ENCODE measurements at regions not wholly inside any gene's neighbourhood (a gene's known extent, or its start where the extent isn't known, plus 50 kb on each side); places are given as distances from the start of the nearest gene placed in this dataset.
"Not testable (repeated sequence)": the region's sequence is repeated elsewhere in the genome, so short reads cannot be mapped to it uniquely, and the experiment has no call there.

DNA sequence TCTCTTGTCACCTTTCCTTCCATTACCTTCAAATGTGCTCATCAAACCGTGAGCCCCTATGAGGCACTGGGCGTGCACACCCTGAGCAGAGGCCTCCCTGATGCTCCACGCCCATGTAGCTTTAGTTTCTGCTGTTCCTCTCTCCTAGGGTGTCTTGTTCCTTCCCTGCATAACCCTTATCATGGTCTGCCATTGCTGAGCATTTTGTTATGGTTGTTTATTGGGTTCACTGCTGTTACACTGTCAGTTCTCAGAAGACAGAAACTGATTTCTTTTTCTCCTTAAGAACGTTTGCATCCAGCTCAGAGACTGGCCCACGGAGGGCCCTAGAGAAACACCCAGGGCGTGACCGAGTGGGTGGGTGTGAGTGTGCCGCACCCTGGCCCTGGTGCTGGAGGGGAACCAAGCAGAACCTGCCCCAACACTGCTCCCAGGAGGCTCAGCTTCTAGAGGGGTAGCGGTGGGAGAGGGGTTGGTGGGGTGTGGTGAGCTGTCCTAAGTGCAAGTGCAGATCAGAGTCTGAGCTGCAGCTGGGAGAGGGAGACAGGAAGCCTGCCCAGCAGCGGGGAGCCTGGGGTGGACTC is 61.4 kb upstream of the URI1 start:
- no peaks in the 10 kb centered on the region for H3K4me1 ChIP-seq
- TF ChIP-seq, protein P1, sequence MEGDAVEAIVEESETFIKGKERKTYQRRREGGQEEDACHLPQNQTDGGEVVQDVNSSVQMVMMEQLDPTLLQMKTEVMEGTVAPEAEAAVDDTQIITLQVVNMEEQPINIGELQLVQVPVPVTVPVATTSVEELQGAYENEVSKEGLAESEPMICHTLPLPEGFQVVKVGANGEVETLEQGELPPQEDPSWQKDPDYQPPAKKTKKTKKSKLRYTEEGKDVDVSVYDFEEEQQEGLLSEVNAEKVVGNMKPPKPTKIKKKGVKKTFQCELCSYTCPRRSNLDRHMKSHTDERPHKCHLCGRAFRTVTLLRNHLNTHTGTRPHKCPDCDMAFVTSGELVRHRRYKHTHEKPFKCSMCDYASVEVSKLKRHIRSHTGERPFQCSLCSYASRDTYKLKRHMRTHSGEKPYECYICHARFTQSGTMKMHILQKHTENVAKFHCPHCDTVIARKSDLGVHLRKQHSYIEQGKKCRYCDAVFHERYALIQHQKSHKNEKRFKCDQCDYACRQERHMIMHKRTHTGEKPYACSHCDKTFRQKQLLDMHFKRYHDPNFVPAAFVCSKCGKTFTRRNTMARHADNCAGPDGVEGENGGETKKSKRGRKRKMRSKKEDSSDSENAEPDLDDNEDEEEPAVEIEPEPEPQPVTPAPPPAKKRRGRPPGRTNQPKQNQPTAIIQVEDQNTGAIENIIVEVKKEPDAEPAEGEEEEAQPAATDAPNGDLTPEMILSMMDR (IDR thresholded peaks at IDR 0.05) = no peak
- no peak overlapping the region for H3K27ac ChIP-seq
- H3K36me3 ChIP-seq = no peaks in the 10 kb centered on the region
- intact Hi-C loops (cut with DNase I) = no loop called here
- DNase-seq = no peak
- no peaks in the 10 kb centered on the region for H3K9me3 ChIP-seq
- H3K4me3 ChIP-seq = no peak overlapping the region
- no peaks in the 10 kb centered on the region for H3K27me3 ChIP-seq
- no peak overlapping the region for H3K9ac ChIP-seq (ENCODE audit: low read depth in 2 of 2, low read length in 2 of 2)

DNA sequence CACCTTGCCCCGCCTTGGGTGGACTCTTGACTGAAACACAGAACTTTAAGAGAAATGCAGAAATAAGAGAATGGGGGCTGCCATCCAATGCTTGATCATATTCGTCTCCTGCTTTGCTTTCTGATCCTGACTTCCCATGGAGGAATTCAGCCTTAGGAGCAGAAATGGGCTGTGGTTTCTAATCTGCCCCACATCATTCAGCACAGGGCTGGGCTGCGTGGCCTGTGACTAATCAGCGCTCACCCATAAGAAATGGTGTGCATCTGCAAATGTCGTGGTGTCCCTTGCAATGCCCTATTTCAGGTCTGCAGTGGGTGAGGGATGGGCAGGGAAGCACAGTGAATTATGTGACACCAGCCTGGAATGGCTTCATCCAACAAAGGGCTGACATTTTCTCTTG is 60.7 kb upstream of the URI1 start:
- Histone ChIP-seq H3K36me3 (no peaks in the 10 kb centered on the region), H3K4me3 (no peak overlapping the region), H3K27ac (no peak overlapping the region), H3K9me3 (no peaks in the 10 kb centered on the region), H3K4me1 (no peaks in the 10 kb centered on the region), H3K9ac (ENCODE audit: low read depth in 2 of 2, low read length in 2 of 2) (no peak overlapping the region), H3K27me3 (no peaks in the 10 kb centered on the region)
- intact Hi-C loops (cut with DNase I) = no loop called here
- no peak for DNase-seq
- TF ChIP-seq, protein P1 (IDR thresholded peaks at IDR 0.05) = no peak

DNA sequence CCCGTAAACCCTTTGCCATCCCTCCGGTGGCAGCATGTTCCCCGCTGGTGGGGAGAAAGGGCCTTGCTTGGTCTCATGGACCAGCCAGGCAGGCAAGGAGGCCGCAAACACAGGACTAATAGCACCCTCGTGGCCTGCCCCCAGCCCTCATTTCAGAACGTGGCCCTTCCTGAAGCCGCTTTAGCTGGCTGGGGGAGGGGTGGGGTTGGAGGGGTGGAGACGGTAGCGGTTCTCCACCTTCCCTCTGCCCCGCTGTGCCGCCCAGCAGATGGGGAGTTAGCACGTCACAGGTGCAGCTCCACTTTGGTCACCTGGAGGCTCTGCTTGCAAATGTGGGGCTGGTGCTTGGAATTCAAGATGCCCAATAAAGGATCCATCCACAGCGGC is 59.3 kb upstream of the URI1 start:
- H3K27ac ChIP-seq = no peak overlapping the region
- no peaks in the 10 kb centered on the region for H3K36me3 ChIP-seq
- DNase-seq = no peak
- H3K9me3 ChIP-seq = no peaks in the 10 kb centered on the region
- no peaks in the 10 kb centered on the region for H3K27me3 ChIP-seq
- TF ChIP-seq, protein P1 (IDR thresholded peaks at IDR 0.05) = no peak
- no peak overlapping the region for H3K9ac ChIP-seq (ENCODE audit: low read depth in 2 of 2, low read length in 2 of 2)
- H3K4me3 ChIP-seq = no peak overlapping the region
- no peaks in the 10 kb centered on the region for H3K4me1 ChIP-seq
- intact Hi-C loops (cut with DNase I) = no loop called here

DNA sequence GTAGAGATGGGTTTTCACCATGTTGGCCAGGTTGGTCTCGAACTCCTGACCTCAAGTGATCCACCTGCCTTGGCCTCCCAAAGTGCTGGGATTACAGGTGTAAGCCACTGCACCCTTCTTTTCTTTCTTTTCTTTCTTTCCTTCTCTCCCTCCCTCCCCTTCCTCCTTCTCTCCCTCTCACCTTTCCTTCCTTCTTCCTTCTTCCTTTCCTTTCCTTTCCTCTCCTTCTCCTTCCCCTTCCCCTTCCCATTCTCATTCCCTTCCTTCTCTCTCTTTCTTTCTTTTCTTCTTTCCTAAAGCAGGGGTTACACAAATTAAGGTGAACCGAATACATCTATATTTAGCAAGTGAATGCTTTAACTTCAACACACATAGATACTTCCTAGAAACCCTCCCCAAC is 58.0 kb upstream of the URI1 start:
- intact Hi-C loops (cut with DNase I) = no loop called here
- Histone ChIP-seq H3K9me3 (no peaks in the 10 kb centered on the region), H3K4me1 (no peaks in the 10 kb centered on the region), H3K27ac (no peak overlapping the region), H3K27me3 (no peaks in the 10 kb centered on the region), H3K4me3 (no peak overlapping the region), H3K9ac (ENCODE audit: low read depth in 2 of 2, low read length in 2 of 2) (no peak overlapping the region), H3K36me3 (no peaks in the 10 kb centered on the region)
- no peak for DNase-seq
- TF ChIP-seq, protein P1 (IDR thresholded peaks at IDR 0.05) = no peak

DNA sequence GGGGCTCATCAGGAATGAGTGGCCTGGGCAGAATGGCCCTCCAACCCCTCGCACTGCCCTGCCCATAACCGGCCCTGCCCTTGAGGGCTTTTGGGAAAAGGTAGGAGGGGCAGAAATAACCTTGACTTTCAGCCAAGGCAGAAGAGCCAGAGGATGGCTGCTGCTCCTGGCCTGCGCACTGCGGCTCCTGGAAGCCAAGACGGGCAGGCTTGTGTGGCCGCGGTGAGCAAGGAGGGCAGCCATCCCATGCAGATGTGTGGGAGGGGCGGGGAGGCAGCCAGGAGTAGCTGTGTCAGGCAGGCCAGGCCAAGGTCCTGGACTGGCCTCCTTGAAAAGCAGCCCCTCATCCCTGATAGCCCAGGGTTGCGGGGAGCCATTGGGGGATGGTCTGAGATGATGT is 57.6 kb upstream of the URI1 start:
- TF ChIP-seq, protein P1 (IDR thresholded peaks at IDR 0.05) = no peak
- no peak overlapping the region for H3K9ac ChIP-seq (ENCODE audit: low read depth in 2 of 2, low read length in 2 of 2)
- H3K9me3 ChIP-seq = no peaks in the 10 kb centered on the region
- intact Hi-C loops (cut with DNase I) = no loop called here
- H3K4me1 ChIP-seq = no peaks in the 10 kb centered on the region
- H3K27me3 ChIP-seq = no peaks in the 10 kb centered on the region
- no peaks in the 10 kb centered on the region for H3K36me3 ChIP-seq
- H3K27ac ChIP-seq = no peak overlapping the region
- no peak overlapping the region for H3K4me3 ChIP-seq
- DNase-seq = no peak

DNA sequence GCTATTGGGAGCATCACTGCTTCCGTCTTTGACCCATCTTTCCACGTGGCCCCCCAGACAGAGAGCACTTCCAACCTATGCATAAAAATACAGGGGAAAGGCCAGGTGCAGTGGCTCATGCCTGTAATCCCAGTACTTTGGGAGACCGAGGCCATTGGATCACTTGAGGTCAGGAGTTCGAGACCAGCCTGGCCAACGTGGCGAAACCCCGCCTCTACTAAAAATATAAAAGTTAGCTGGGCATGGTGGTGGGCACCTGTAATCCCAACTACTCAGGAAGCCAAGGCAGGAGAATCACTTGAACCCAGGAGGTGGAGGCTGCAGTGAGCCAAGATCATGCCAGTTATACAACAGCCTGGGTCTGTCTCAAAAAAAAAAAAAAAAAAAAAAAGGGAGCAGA is 55.9 kb upstream of the URI1 start:
- H3K27me3 ChIP-seq; DNase-seq; H3K36me3 ChIP-seq; H3K4me1 ChIP-seq; H3K4me3 ChIP-seq; intact Hi-C loops (cut with DNase I); H3K27ac ChIP-seq; H3K9ac ChIP-seq (ENCODE audit: low read depth in 2 of 2, low read length in 2 of 2); H3K9me3 ChIP-seq: not testable (repeated sequence)
